HepG2 (cell line): ENCODE measurements at regions not wholly inside any gene's neighbourhood (a gene's known extent, or its start where the extent isn't known, plus 50 kb on each side); places are given as distances from the start of the nearest gene placed in this dataset.

Source experiments
- GABPB1 ChIP-seq: IDR thresholded peaks from 2 replicates; pipeline ENCODE4 v1.6.1; 2016; ENCODE audit warnings: mild to moderate bottlenecking, missing genetic modification reagents, moderate library complexity, missing compliant biosample characterization
- HMG20B ChIP-seq: conservative IDR thresholded peaks from 2 replicates; pipeline ENCODE4 v1.6.1; 2016; ENCODE audit warnings: missing genetic modification reagents, missing compliant biosample characterization
- MLXIP ChIP-seq: sonication (generic); formaldehyde crosslinking; IDR thresholded peaks from 2 replicates; pipeline ENCODE4 v1.9.0; 2021; ENCODE audit warnings: missing genetic modification reagents, borderline replicate concordance
- MZF1 ChIP-seq: sonication (generic); formaldehyde crosslinking; IDR thresholded peaks from 2 replicates; pipeline ENCODE4 v1.8.1; 2023; ENCODE audit warnings: mild to moderate bottlenecking, missing genetic modification reagents, borderline replicate concordance
- NFATC3 ChIP-seq: sonication (generic); formaldehyde crosslinking; IDR thresholded peaks from 2 replicates; pipeline ENCODE4 v1.5.1; 2020; ENCODE audit warnings: mild to moderate bottlenecking, missing genetic modification reagents
- NR2C2 ChIP-seq: sonication (generic); formaldehyde crosslinking; IDR thresholded peaks from 2 replicates; pipeline ENCODE4 v1.4.0; 2020; ENCODE audit warnings: missing genetic modification reagents, mild to moderate bottlenecking, moderate library complexity, borderline replicate concordance
- SRSF4 ChIP-seq: fragments of 200-400 bp; formaldehyde crosslinking; IDR thresholded peaks from one replicate; pipeline ENCODE4 v1.6.1; 2018; ENCODE audit warnings: mild to moderate bottlenecking, low read depth, low read length, moderate library complexity; ENCODE audit not compliant: poor library complexity, severe bottlenecking
- ZFP1 ChIP-seq: IDR thresholded peaks from 2 replicates; pipeline ENCODE4 v1.6.1; 2016
- ZNF549 ChIP-seq: sonication (generic); formaldehyde crosslinking; IDR thresholded peaks from 2 replicates; pipeline ENCODE4 v1.5.0; 2020; ENCODE audit warnings: missing genetic modification reagents
- TF ChIP-seq, protein P1 (sequence below): sonication (generic); formaldehyde crosslinking; IDR thresholded peaks from 2 replicates; pipeline ENCODE4 v1.4.0; 2020; ENCODE audit warnings: missing genetic modification reagents
- TF ChIP-seq, protein P2 (sequence below): sonication (generic); formaldehyde crosslinking; IDR thresholded peaks from 2 replicates; pipeline ENCODE4 v1.8.1; 2023; ENCODE audit warnings: missing genetic modification reagents, inconsistent platforms, borderline replicate concordance

GRCh38 chr2:180652794-180653193 is 327.6 kb upstream of the UBE2E3 start (continued):
- TF ChIP-seq MLXIP (no peak), MZF1 (CRISPR knock-in tag) (no peak), HMG20B (CRISPR knock-in tag) (no peak), NR2C2 (CRISPR knock-in tag) (no peak), ZFP1 (no peak), ZNF549 (CRISPR knock-in tag) (no peak), NFATC3 (no peak), SRSF4 (no peak), GABPB1 (CRISPR knock-in tag) (no peak)
- TF ChIP-seq, protein P1, sequence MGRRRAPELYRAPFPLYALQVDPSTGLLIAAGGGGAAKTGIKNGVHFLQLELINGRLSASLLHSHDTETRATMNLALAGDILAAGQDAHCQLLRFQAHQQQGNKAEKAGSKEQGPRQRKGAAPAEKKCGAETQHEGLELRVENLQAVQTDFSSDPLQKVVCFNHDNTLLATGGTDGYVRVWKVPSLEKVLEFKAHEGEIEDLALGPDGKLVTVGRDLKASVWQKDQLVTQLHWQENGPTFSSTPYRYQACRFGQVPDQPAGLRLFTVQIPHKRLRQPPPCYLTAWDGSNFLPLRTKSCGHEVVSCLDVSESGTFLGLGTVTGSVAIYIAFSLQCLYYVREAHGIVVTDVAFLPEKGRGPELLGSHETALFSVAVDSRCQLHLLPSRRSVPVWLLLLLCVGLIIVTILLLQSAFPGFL (CRISPR knock-in tag) = no peak
- TF ChIP-seq, protein P2, sequence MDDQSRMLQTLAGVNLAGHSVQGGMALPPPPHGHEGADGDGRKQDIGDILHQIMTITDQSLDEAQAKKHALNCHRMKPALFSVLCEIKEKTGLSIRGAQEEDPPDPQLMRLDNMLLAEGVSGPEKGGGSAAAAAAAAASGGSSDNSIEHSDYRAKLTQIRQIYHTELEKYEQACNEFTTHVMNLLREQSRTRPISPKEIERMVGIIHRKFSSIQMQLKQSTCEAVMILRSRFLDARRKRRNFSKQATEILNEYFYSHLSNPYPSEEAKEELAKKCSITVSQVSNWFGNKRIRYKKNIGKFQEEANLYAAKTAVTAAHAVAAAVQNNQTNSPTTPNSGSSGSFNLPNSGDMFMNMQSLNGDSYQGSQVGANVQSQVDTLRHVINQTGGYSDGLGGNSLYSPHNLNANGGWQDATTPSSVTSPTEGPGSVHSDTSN (CRISPR knock-in tag) = no peak
